ENCODE measurements at regions not wholly inside any gene's neighbourhood (a gene's known extent, or its start where the extent isn't known, plus 50 kb on each side); places are given as distances from the start of the nearest gene placed in this dataset.
"Not testable (repeated sequence)": the region's sequence is repeated elsewhere in the genome, so short reads cannot be mapped to it uniquely, and the experiment has no call there.

DNA sequence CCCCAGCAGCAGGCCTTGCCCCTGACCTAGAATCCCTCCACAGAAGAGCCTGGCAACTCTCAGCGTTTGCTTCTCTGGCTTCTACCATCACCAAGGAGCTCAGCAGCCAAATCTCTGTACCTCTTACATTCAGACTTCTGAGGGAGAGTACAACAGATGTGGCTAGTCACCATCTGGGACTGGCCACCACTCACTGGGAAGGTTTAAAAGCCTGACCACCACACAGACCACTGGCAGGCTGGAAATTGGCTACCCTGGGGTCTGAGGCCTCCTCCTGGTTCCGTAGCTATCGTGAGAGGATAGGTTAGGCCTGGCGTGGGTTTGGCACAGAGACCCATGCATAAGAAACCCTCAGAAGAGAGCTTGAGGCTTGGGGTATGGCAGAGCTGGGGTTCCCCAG, 478.5 kb upstream of the CADM1 start:
- TF ChIP-seq, protein P1, sequence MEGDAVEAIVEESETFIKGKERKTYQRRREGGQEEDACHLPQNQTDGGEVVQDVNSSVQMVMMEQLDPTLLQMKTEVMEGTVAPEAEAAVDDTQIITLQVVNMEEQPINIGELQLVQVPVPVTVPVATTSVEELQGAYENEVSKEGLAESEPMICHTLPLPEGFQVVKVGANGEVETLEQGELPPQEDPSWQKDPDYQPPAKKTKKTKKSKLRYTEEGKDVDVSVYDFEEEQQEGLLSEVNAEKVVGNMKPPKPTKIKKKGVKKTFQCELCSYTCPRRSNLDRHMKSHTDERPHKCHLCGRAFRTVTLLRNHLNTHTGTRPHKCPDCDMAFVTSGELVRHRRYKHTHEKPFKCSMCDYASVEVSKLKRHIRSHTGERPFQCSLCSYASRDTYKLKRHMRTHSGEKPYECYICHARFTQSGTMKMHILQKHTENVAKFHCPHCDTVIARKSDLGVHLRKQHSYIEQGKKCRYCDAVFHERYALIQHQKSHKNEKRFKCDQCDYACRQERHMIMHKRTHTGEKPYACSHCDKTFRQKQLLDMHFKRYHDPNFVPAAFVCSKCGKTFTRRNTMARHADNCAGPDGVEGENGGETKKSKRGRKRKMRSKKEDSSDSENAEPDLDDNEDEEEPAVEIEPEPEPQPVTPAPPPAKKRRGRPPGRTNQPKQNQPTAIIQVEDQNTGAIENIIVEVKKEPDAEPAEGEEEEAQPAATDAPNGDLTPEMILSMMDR (conservative IDR thresholded peaks at IDR 0.05; ENCODE audit: control insufficient read depth, insufficient read depth, low read depth, low read length) = no peak
- H3K4me3 ChIP-seq (ENCODE audit: control insufficient read depth, low read depth, low read length) = no peak overlapping the region
- DNase-seq (ENCODE audit: low read depth) = no peak

DNA sequence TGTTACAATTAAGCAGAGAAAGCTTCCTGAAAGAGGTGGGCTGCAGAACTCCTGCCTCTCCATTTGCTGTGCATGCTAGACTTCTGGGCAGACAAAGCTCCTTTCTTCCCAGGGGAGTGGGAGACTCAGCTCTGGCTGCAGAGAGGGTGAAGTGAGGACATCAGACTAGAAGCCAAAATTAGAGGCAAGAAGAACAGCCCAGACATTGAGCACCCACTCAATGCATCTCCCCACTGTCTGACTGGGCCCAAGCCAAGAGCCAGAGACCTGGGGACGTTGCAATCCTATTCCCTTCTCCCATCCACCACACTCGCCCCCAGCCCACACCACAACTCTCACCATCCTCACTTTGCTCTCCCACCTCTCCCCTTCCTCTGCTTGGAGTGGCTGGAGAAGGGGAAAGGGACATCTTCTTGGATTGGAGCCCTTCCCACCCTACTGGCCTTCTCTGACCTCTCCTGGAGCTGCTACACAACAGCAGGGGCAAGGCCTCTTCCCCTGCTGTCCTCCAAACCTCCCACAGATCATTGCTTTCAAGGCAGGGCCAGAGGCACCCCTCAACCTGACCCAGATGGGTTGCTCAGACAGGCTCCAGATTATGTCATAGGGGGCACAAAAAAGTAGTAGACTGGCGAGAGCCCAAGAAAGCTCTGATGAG, 477.7 kb upstream of the CADM1 start:
- no peak for DNase-seq (ENCODE audit: low read depth)
- TF ChIP-seq, protein P1 (conservative IDR thresholded peaks at IDR 0.05; ENCODE audit: control insufficient read depth, insufficient read depth, low read depth, low read length) = no peak
- H3K4me3 ChIP-seq (ENCODE audit: control insufficient read depth, low read depth, low read length) = no peak overlapping the region

DNA sequence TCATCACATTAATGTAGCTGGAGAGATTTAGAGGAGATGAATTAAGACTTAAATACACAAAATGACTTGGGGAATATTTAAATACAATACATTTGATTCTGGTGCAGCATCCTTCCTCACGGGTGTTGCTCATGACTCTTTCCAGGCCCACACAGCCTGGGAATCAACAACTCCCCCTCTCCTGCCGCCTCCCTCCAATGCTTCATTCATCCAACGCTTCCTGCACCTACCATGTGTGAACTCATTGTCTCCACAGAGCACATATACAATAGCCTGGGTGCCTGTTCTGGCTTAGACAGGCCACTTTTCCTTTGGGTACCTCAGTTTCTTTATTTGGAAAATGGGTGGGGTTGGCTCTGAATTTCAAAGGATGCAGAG, 476.9 kb upstream of the CADM1 start:
- TF ChIP-seq, protein P1 (conservative IDR thresholded peaks at IDR 0.05; ENCODE audit: control insufficient read depth, insufficient read depth, low read depth, low read length) = no peak
- no peak for DNase-seq (ENCODE audit: low read depth)
- H3K4me3 ChIP-seq (ENCODE audit: control insufficient read depth, low read depth, low read length) = no peak overlapping the region

DNA sequence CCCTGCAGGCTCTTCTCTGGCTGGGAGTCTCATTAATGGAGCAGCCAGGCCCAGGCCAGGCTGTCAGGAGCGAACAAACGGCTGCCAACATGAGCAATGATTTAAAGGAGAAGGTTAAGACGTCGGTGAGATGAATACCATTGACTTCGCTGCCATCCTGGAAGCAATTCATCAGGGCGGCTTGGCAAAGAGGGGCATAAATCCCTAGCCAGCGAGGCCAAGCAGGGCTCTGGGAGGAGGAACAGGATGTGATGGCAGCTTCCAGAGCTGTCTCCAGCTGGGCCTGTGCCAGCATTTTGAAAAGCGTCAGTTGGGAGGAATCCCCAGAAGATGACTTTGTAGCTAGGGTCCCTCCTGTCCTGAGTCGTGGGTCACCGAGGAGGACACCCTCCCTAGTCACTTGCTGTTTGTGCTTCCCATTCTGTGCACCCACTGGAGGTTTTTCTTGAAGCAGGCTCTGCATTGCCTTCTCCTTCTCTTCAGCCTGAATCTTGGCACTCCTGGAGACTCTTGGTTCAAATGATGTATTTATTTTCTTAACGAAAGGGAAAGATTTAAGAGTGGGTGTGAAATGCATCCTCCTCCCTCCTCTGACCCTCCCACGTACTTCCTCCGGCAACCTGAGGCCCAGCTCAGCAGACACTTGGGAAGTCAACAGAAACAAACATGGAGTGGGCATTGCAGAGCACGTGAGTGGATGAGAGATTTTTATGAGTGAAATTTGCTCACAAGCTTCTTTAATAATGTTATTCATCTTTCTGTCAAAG, 476.3 kb upstream of the CADM1 start:
- TF ChIP-seq, protein P1 (conservative IDR thresholded peaks at IDR 0.05; ENCODE audit: control insufficient read depth, insufficient read depth, low read depth, low read length) = no peak
- no peak for DNase-seq (ENCODE audit: low read depth)
- no peak overlapping the region for H3K4me3 ChIP-seq (ENCODE audit: control insufficient read depth, low read depth, low read length)

DNA sequence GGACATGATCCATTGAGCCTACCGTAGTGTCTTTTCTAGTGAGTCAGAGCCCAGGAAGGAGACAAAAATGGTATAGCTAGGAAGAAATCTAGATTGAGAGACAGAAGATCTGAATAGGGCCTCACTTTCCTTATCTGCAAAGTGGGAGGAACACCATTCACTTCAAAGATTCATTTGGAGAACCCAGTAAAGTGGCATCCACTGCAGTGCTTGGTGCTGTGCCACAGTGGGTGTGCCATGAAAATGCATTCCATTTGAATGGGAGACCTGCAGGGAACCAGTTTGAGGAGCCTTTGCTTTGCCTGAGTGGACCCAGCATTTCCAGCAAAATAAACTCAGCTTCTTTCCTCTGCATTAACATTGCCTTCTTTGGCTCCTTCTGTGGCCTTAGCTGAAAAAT, 470.5 kb upstream of the CADM1 start:
- no peak for DNase-seq (ENCODE audit: low read depth)
- no peak overlapping the region for H3K4me3 ChIP-seq (ENCODE audit: control insufficient read depth, low read depth, low read length)
- TF ChIP-seq, protein P1 (conservative IDR thresholded peaks at IDR 0.05; ENCODE audit: control insufficient read depth, insufficient read depth, low read depth, low read length) = no peak

DNA sequence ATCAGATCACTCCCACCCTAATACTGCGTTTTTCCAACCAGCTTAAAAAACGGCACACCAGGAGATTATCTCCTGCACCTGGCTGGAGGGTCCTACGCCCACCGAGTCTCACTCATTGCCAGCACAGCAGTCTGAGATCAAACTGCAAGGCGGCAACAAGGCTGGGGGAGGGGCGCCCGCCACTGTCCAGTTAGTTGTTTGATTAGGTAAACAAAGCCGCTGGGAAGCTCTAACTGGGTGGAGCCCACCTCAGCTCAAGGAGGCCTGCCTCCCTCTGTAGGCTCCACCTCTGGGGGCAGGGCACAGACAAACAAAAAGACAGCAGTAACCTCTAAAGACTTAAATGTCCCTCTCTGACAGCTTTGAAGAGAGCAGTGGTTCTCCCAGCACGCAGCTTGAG, 463.0 kb upstream of the CADM1 start:
- not testable (repeated sequence) for DNase-seq (ENCODE audit: low read depth)

DNA sequence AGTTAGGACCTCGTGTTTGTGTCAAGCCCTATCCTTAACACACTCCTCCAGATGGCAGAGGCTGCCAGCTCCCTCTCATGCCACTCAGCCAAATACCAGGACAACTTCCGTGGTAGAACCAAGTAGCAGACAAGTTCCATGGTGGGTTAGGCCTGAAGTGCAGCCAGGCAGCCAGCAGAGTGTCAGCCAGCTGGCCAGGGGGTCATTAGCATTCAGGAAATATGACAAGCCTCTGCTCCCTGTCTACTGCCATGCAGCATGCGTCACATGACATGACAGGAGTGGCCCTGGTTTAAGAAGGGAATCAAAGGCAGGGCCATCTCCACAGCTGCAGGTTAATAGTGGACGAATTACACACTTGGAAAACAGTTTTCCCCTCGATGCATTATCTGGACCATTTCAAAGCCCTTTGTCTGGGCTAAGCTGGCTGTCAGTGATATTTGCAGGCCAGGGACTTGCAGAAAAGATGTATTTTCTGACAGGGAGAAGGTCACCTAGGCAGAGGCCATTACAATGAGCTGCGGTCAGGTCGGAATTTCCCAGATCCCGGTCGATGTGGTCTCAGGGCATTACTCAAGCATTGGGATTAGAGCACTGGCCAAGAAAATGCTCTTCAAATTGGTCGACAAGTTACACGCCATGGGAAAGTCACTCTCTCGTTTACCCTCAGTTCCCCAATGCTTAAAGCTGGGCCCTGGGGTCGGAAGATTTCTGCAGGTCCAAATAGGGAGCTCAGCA, 461.7 kb upstream of the CADM1 start:
- H3K4me3 ChIP-seq (ENCODE audit: control insufficient read depth, low read depth, low read length) = no peak overlapping the region
- DNase-seq (ENCODE audit: low read depth) = no peak
- TF ChIP-seq, protein P1 (conservative IDR thresholded peaks at IDR 0.05; ENCODE audit: control insufficient read depth, insufficient read depth, low read depth, low read length) = no peak

More for the DNA sequence above, 463.0 kb upstream of the CADM1 start:
- H3K4me3 ChIP-seq (ENCODE audit: control insufficient read depth, low read depth, low read length) = not testable (repeated sequence)

All from fibroblast of mammary gland (primary cell).